ENCODE measurements at regions not wholly inside any gene's neighbourhood (a gene's known extent, or its start where the extent isn't known, plus 50 kb on each side); places are given as distances from the start of the nearest gene placed in this dataset.

GRCh38 chr2:181782660-181783059 is 102.3 kb upstream of the NEUROD1 start:
- H3K9ac ChIP-seq (ENCODE audit: low read depth, low read length) = no peak overlapping the region
- H3K9me3 ChIP-seq (ENCODE audit: insufficient read depth, low read depth, low read length) = no peaks in the 10 kb centered on the region
- no peaks in the 10 kb centered on the region for H3K36me3 ChIP-seq (ENCODE audit: insufficient read depth, low read length)
- peaks cover 13% of the 10 kb centered on the region; the same call in 1 of the 2 replicates for H3K4me1 ChIP-seq (ENCODE audit: insufficient read depth, low read length)
- no peaks in the 10 kb centered on the region for H3K27me3 ChIP-seq (ENCODE audit: insufficient read depth, low read length)
- H3K4me3 ChIP-seq (ENCODE audit: low read length) = no peak overlapping the region
- H3K27ac ChIP-seq (ENCODE audit: low read depth, low read length) = no peak overlapping the region

GRCh38 chr2:181784556-181784955 is 104.2 kb upstream of the NEUROD1 start:
- Histone ChIP-seq H3K27ac (ENCODE audit: low read depth, low read length) (no peak overlapping the region), H3K4me1 (ENCODE audit: insufficient read depth, low read length) (peaks cover 13% of the 10 kb centered on the region; the same call in 1 of the 2 replicates)
- WGBS = 87% methylated on average over 1 of the region's 3 CpGs

GRCh38 chr2:181785691-181786344 is 105.5 kb upstream of the NEUROD1 start:
- H3K9me3 ChIP-seq (ENCODE audit: insufficient read depth, low read depth, low read length) = no peaks in the 10 kb centered on the region
- H3K4me3 ChIP-seq (ENCODE audit: low read length) = no peak overlapping the region
- WGBS = 87% methylated on average over 2 of the region's 2 CpGs
- peaks cover 2% of the 10 kb centered on the region; the same call in 1 of the 2 replicates for H3K4me1 ChIP-seq (ENCODE audit: insufficient read depth, low read length)
- H3K27me3 ChIP-seq (ENCODE audit: insufficient read depth, low read length) = no peaks in the 10 kb centered on the region
- H3K9ac ChIP-seq (ENCODE audit: low read depth, low read length) = no peak overlapping the region
- H3K27ac ChIP-seq (ENCODE audit: low read depth, low read length) = no peak overlapping the region
- H3K36me3 ChIP-seq (ENCODE audit: insufficient read depth, low read length) = no peaks in the 10 kb centered on the region

More at GRCh38 chr2:181784556-181784955, 104.2 kb upstream of the NEUROD1 start:
- H3K9ac ChIP-seq (ENCODE audit: low read depth, low read length) = no peak overlapping the region
- H3K4me3 ChIP-seq (ENCODE audit: low read length) = no peak overlapping the region
- H3K36me3 ChIP-seq (ENCODE audit: insufficient read depth, low read length) = no peaks in the 10 kb centered on the region
- H3K27me3 ChIP-seq (ENCODE audit: insufficient read depth, low read length) = no peaks in the 10 kb centered on the region
- H3K9me3 ChIP-seq (ENCODE audit: insufficient read depth, low read depth, low read length) = no peaks in the 10 kb centered on the region

GRCh38 chr2:181786371-181787228 is 104.9 kb upstream of the ITPRID2 start:
- Histone ChIP-seq H3K36me3 (ENCODE audit: insufficient read depth, low read length) (no peaks in the 10 kb centered on the region), H3K4me1 (ENCODE audit: insufficient read depth, low read length) (no peaks in the 10 kb centered on the region), H3K9ac (ENCODE audit: low read depth, low read length) (no peak overlapping the region), H3K27ac (ENCODE audit: low read depth, low read length) (no peak overlapping the region), H3K4me3 (ENCODE audit: low read length) (no peak overlapping the region), H3K27me3 (ENCODE audit: insufficient read depth, low read length) (no peaks in the 10 kb centered on the region), H3K9me3 (ENCODE audit: insufficient read depth, low read depth, low read length) (no peaks in the 10 kb centered on the region)
- WGBS = 93% methylated on average over 4 of the region's 4 CpGs

GRCh38 chr2:181787310-181788048 is 104.1 kb upstream of the ITPRID2 start:
- H3K36me3 ChIP-seq (ENCODE audit: insufficient read depth, low read length) = no peaks in the 10 kb centered on the region
- H3K4me3 ChIP-seq (ENCODE audit: low read length) = no peak overlapping the region
- 95% methylated on average over 2 of the region's 3 CpGs for WGBS
- H3K27me3 ChIP-seq (ENCODE audit: insufficient read depth, low read length) = no peaks in the 10 kb centered on the region
- no peaks in the 10 kb centered on the region for H3K4me1 ChIP-seq (ENCODE audit: insufficient read depth, low read length)
- no peak overlapping the region for H3K9ac ChIP-seq (ENCODE audit: low read depth, low read length)
- H3K9me3 ChIP-seq (ENCODE audit: insufficient read depth, low read depth, low read length) = no peaks in the 10 kb centered on the region; the same call in 1 of the 2 replicates
- H3K27ac ChIP-seq (ENCODE audit: low read depth, low read length) = no peak overlapping the region

- Histone ChIP-seq H3K9me3 (ENCODE audit: insufficient read depth, low read depth, low read length) (no peaks in the 10 kb centered on the region; the same call in 1 of the 2 replicates), H3K27me3 (ENCODE audit: insufficient read depth, low read length) (no peaks in the 10 kb centered on the region), H3K36me3 (ENCODE audit: insufficient read depth, low read length) (no peaks in the 10 kb centered on the region), H3K4me1 (ENCODE audit: insufficient read depth, low read length) (no peaks in the 10 kb centered on the region), H3K9ac (ENCODE audit: low read depth, low read length) (no peak overlapping the region), H3K27ac (ENCODE audit: low read depth, low read length) (no peak overlapping the region), H3K4me3 (ENCODE audit: low read length) (no peak overlapping the region)
- 97% methylated on average over 2 of the region's 3 CpGs for WGBS
Measured at GRCh38 chr2:181788897-181789555, 102.5 kb upstream of the ITPRID2 start.

- Histone ChIP-seq H3K36me3 (ENCODE audit: insufficient read depth, low read length) (no peaks in the 10 kb centered on the region), H3K9me3 (ENCODE audit: insufficient read depth, low read depth, low read length) (no peaks in the 10 kb centered on the region; the same call in 1 of the 2 replicates), H3K27me3 (ENCODE audit: insufficient read depth, low read length) (no peaks in the 10 kb centered on the region), H3K4me1 (ENCODE audit: insufficient read depth, low read length) (no peaks in the 10 kb centered on the region), H3K9ac (ENCODE audit: low read depth, low read length) (no peak overlapping the region), H3K4me3 (ENCODE audit: low read length) (no peak overlapping the region), H3K27ac (ENCODE audit: low read depth, low read length) (no peak overlapping the region)
- 90% methylated on average over 4 of the region's 4 CpGs for WGBS
Measured at GRCh38 chr2:181789827-181790448, 101.6 kb upstream of the ITPRID2 start.

GRCh38 chr2:181790716-181791649 is 100.5 kb upstream of the ITPRID2 start:
- Histone ChIP-seq H3K9me3 (ENCODE audit: insufficient read depth, low read depth, low read length) (no peaks in the 10 kb centered on the region; the same call in 1 of the 2 replicates), H3K36me3 (ENCODE audit: insufficient read depth, low read length) (no peaks in the 10 kb centered on the region), H3K27me3 (ENCODE audit: insufficient read depth, low read length) (no peaks in the 10 kb centered on the region), H3K4me3 (ENCODE audit: low read length) (no peak overlapping the region), H3K9ac (ENCODE audit: low read depth, low read length) (no peak overlapping the region), H3K4me1 (ENCODE audit: insufficient read depth, low read length) (no peaks in the 10 kb centered on the region), H3K27ac (ENCODE audit: low read depth, low read length) (no peak overlapping the region)
- 88% methylated on average over 10 of the region's 10 CpGs for WGBS

- Histone ChIP-seq H3K9ac (ENCODE audit: low read depth, low read length) (no peak overlapping the region), H3K9me3 (ENCODE audit: insufficient read depth, low read depth, low read length) (no peaks in the 10 kb centered on the region; the same call in 1 of the 2 replicates), H3K27ac (ENCODE audit: low read depth, low read length) (no peak overlapping the region), H3K27me3 (ENCODE audit: insufficient read depth, low read length) (no peaks in the 10 kb centered on the region), H3K36me3 (ENCODE audit: insufficient read depth, low read length) (no peaks in the 10 kb centered on the region), H3K4me3 (ENCODE audit: low read length) (no peak overlapping the region), H3K4me1 (ENCODE audit: insufficient read depth, low read length) (no peaks in the 10 kb centered on the region)
- WGBS = 94% methylated on average over 1 of the region's 1 CpG
Measured at GRCh38 chr2:181792906-181793305, 98.6 kb upstream of the ITPRID2 start.

- no peaks in the 10 kb centered on the region for H3K9me3 ChIP-seq (ENCODE audit: insufficient read depth, low read depth, low read length)
- no peaks in the 10 kb centered on the region for H3K27me3 ChIP-seq (ENCODE audit: insufficient read depth, low read length)
- H3K27ac ChIP-seq (ENCODE audit: low read depth, low read length) = no peak overlapping the region
- no peak overlapping the region for H3K9ac ChIP-seq (ENCODE audit: low read depth, low read length)
- 100% methylated on average over 1 of the region's 2 CpGs for WGBS
- H3K4me3 ChIP-seq (ENCODE audit: low read length) = no peak overlapping the region
- H3K4me1 ChIP-seq (ENCODE audit: insufficient read depth, low read length) = no peaks in the 10 kb centered on the region
- no peaks in the 10 kb centered on the region for H3K36me3 ChIP-seq (ENCODE audit: insufficient read depth, low read length)
Measured at GRCh38 chr2:181798022-181798421, 93.5 kb upstream of the ITPRID2 start.

Measured in HUES64 (cell line).